ENCODE measurements at regions not wholly inside any gene's neighbourhood (a gene's known extent, or its start where the extent isn't known, plus 50 kb on each side); places are given as distances from the start of the nearest gene placed in this dataset.

- Histone ChIP-seq H3K9me3 (ENCODE audit: low read depth, low read length) (no peaks in the 10 kb centered on the region), H3K4me1 (ENCODE audit: insufficient read depth, low read length) (no peaks in the 10 kb centered on the region), H3K4me3 (ENCODE audit: insufficient read depth, low read length) (no peak overlapping the region), H4K20me1 (ENCODE audit: insufficient read depth, low read length) (no peaks in the 10 kb centered on the region), H2AFZ (ENCODE audit: low read length) (no peak overlapping the region), H3K27ac (ENCODE audit: low read depth, low read length) (no peak overlapping the region), H3K79me2 (ENCODE audit: insufficient read depth, low read length) (no peaks in the 10 kb centered on the region), H3K4me2 (ENCODE audit: insufficient read depth, low read length) (no peak overlapping the region), H3K36me3 (ENCODE audit: insufficient read depth, low read length) (no peaks in the 10 kb centered on the region), H3K27me3 (ENCODE audit: insufficient read depth, low read length) (peaks cover 3% of the 10 kb centered on the region)
- DNase-seq (ENCODE audit: insufficient read length, low spot score, missing footprints), result no peak
- peak; percentile 66 for TF ChIP-seq CTCF (IDR thresholded peaks at IDR 0.05; ENCODE audit: extremely low read depth, low read depth, low read length)
Measured at GRCh38 chr9:26744191-26744965, 148.2 kb downstream of the CAAP1 start.

GRCh38 chr9:26742828-26743476 is 149.7 kb downstream of the CAAP1 start:
- Histone ChIP-seq H2AFZ (ENCODE audit: low read length) (no peak overlapping the region), H3K27me3 (ENCODE audit: insufficient read depth, low read length) (peaks cover 3% of the 10 kb centered on the region)

GRCh38 chr9:26735160-26735559 is 157.4 kb downstream of the CAAP1 start:
- DNase-seq (ENCODE audit: insufficient read length, low spot score, missing footprints), result no peak
- Histone ChIP-seq H2AFZ (ENCODE audit: low read length) (no peak overlapping the region), H3K9me3 (ENCODE audit: low read depth, low read length) (no peaks in the 10 kb centered on the region), H3K4me2 (ENCODE audit: insufficient read depth, low read length) (no peak overlapping the region), H3K4me1 (ENCODE audit: insufficient read depth, low read length) (no peaks in the 10 kb centered on the region), H4K20me1 (ENCODE audit: insufficient read depth, low read length) (no peaks in the 10 kb centered on the region), H3K27ac (ENCODE audit: low read depth, low read length) (no peak overlapping the region), H3K36me3 (ENCODE audit: insufficient read depth, low read length) (no peaks in the 10 kb centered on the region), H3K27me3 (ENCODE audit: insufficient read depth, low read length) (no peaks in the 10 kb centered on the region), H3K79me2 (ENCODE audit: insufficient read depth, low read length) (no peaks in the 10 kb centered on the region), H3K4me3 (ENCODE audit: insufficient read depth, low read length) (no peak overlapping the region)
- TF ChIP-seq CTCF (IDR thresholded peaks at IDR 0.05; ENCODE audit: extremely low read depth, low read depth, low read length), result no peak

More at GRCh38 chr9:26742828-26743476, 149.7 kb downstream of the CAAP1 start:
- H3K4me3 ChIP-seq (ENCODE audit: insufficient read depth, low read length), result no peak overlapping the region
- H3K4me1 ChIP-seq (ENCODE audit: insufficient read depth, low read length), result no peaks in the 10 kb centered on the region
- H3K79me2 ChIP-seq (ENCODE audit: insufficient read depth, low read length), result no peaks in the 10 kb centered on the region
- no peak for TF ChIP-seq CTCF (IDR thresholded peaks at IDR 0.05; ENCODE audit: extremely low read depth, low read depth, low read length)
- no peaks in the 10 kb centered on the region for H3K36me3 ChIP-seq (ENCODE audit: insufficient read depth, low read length)
- no peaks in the 10 kb centered on the region for H3K9me3 ChIP-seq (ENCODE audit: low read depth, low read length)
- no peak overlapping the region for H3K4me2 ChIP-seq (ENCODE audit: insufficient read depth, low read length)
- H4K20me1 ChIP-seq (ENCODE audit: insufficient read depth, low read length), result no peaks in the 10 kb centered on the region
- no peak for DNase-seq (ENCODE audit: insufficient read length, low spot score, missing footprints)
- H3K27ac ChIP-seq (ENCODE audit: low read depth, low read length), result no peak overlapping the region

GRCh38 chr9:26729187-26729586 is 163.4 kb downstream of the CAAP1 start:
- Histone ChIP-seq H3K36me3 (ENCODE audit: insufficient read depth, low read length) (no peaks in the 10 kb centered on the region), H3K27me3 (ENCODE audit: insufficient read depth, low read length) (no peaks in the 10 kb centered on the region), H3K27ac (ENCODE audit: low read depth, low read length) (no peak overlapping the region), H3K79me2 (ENCODE audit: insufficient read depth, low read length) (no peaks in the 10 kb centered on the region), H3K4me1 (ENCODE audit: insufficient read depth, low read length) (no peaks in the 10 kb centered on the region), H4K20me1 (ENCODE audit: insufficient read depth, low read length) (no peaks in the 10 kb centered on the region), H2AFZ (ENCODE audit: low read length) (no peak overlapping the region), H3K4me2 (ENCODE audit: insufficient read depth, low read length) (no peak overlapping the region), H3K4me3 (ENCODE audit: insufficient read depth, low read length) (no peak overlapping the region), H3K9me3 (ENCODE audit: low read depth, low read length) (no peaks in the 10 kb centered on the region)
- no peak for TF ChIP-seq CTCF (IDR thresholded peaks at IDR 0.05; ENCODE audit: extremely low read depth, low read depth, low read length)
- no peak for DNase-seq (ENCODE audit: insufficient read length, low spot score, missing footprints)

Data from osteoblast (primary cell).